Stimulated activated CD4-positive, alpha-beta T cell treated with anti-CD3 and anti-CD28 coated beads, Interleukin-12 subunit alpha, Interleukin-12 subunit beta, amount 100 ng/mL, for 48 hours (primary cell): ENCODE measurements at regions not wholly inside any gene's neighbourhood (a gene's known extent, or its start where the extent isn't known, plus 50 kb on each side); places are given as distances from the start of the nearest gene placed in this dataset.

Source experiments
- DNase-seq, 3 donors: peaks; one replicate each; pipeline ENCODE4 v3.0.0-alpha.2; 2020; ENCODE audit warnings: low read depth in 2 of 3, low spot score in 1 of 3

DNA sequence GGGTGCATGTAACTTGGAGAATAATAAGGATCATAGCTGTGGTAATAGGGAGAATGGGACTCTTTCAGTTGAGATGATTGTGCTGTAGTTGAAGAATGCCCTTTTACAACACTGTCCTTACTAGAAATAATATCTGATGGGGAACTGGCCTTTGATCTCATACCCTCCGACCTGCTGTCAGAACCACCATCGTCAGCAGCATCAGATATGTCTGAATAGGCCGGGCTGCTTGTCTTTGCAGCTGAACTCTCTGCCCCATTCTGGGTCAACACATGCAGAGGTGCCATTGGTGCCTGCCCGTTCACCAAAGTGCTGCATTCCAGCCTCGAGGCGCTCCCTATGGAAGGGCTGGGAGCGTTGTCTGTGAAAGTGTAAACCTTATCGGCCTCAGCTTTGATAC lies 99.1 kb downstream of the ZNF608 start:
- DNase-seq = no peak

DNA sequence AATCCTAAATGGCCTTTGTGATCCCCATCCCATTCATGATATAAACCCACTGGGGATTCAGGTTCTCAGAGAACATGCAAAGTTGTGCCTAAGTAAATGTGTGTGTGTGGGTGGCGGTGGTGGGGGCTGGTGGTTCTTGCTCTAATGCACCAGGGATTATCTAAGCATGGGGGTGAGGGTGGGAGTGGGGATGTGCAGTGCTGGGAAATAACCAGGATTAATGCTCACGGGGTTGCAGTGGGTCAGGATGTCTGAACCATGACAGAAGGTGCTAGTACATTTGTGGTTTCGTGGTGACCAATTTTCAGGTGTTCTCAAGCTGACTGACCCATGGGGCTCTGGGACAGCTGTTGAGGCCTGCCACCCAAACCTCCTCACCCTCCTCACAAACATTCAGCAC lies 101.0 kb downstream of the ZNF608 start:
- DNase-seq = no peak

GRCh38 chr5:124644582-124644981 lies 101.9 kb downstream of the ZNF608 start:
- DNase-seq = no peak

- no peak for DNase-seq
Measured at GRCh38 chr5:124644138-124644537, 102.3 kb downstream of the ZNF608 start.

- no peak for DNase-seq
Measured at GRCh38 chr5:124643336-124643735, 103.1 kb downstream of the ZNF608 start.

GRCh38 chr5:124642151-124642550 lies 104.3 kb downstream of the ZNF608 start:
- no peak for DNase-seq

- DNase-seq = no peak
Measured at GRCh38 chr5:124641154-124641792, 105.2 kb downstream of the ZNF608 start.

- DNase-seq = no peak
Measured at GRCh38 chr5:124639095-124639665, 107.3 kb downstream of the ZNF608 start.

GRCh38 chr5:124637011-124637410 lies 109.4 kb downstream of the ZNF608 start:
- DNase-seq = no peak

- no peak for DNase-seq
Measured at GRCh38 chr5:124634741-124635323, 111.6 kb downstream of the ZNF608 start.

- no peak for DNase-seq
Measured at GRCh38 chr5:124634228-124634739, 112.2 kb downstream of the ZNF608 start.

DNA sequence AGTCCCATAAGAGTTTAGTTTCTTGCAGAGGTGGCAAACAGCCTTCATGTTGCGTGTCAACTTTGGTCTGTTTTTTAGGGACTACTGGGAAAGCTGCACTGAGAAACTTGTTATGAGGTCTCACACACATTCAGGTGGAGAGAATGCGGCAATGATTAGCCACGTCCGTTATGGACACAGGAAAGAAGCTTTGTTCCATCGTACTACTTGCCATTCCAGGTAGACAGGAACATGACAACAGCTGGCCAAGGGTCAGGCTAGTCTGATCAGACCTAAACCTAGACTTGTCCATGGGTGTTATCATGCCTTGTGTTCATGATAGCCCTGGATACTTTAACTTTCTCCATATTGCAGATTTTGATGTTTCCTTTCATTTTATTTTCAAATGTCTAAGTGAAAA lies 113.2 kb downstream of the ZNF608 start:
- DNase-seq = no peak

DNA sequence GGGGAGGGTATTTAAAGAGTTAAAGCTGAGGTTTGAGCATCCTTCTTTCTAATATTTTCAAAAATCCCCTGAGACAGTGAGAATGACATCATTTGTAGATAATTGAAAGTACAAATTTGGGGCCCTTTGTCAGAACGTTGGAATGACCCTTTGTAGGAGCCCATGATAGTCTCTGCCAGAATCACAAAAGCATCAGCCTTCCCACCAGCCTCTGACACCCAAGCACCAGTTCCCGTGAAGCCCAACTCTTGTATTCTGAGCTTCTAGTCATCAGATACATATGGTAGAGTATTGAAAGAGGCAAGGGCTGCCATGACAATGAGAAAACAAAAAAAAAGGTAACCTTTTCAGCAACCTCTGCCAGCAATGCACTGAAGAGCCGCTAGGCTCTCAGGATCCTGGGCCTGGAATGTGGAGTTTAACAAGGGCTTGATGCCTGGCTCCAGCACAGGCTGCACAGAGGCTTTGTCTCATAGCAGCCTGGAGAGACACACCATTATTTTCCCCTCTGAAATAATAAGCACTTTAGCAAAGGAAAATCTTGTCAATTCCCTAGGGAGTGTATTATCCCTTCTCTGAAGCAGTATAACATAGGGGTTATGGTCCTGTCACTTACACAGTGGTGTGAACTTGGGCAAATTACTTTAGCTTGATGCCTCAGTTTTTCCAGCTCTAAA lies 114.4 kb downstream of the ZNF608 start:
- DNase-seq = no peak

DNA sequence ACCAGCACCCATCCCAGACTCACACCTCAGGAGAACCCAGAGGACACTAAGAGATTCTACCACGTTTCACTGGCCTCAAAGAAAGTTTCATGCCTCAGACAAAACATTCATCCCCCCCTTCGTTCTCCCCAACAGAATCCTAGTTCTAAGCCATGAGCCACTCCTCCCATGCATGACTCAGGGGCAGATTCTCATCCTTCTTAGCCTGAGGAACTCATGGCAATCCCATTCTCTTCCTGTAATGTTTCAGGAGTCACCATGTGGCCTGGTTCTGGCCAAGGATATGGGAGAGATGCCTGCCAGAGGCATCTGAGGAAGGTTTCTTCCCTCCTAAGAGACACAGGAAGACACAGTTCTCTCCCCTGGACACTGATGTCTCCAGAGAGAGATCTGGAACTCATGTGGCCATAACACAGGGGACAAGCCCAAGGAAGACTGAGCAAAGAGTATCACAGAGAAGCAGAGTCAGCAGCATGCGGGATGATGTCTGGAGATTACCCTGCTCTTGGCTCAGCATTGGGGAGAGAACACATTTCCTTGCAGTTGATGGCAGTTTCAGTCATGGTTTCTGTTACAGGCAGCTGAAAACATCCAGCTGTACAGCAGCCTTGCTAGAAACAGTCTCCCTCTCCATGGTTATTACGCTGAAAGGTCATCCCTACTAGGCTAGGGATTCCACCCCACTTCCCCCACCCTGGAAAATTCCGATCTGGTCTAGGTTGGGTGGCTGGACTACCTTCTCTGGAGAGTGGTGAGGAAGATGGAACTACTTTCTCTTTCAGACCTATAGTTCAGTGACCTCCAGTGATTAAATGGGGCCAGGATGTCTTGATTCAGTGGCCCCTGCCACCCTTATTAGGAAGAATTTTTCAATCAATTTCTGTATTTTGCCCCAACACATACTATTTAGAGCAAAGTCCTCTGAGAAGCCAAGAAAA lies 115.4 kb downstream of the ZNF608 start:
- no peak for DNase-seq

- DNase-seq = no peak
Measured at GRCh38 chr5:124628721-124629596, 117.5 kb downstream of the ZNF608 start.

GRCh38 chr5:124627815-124628595 lies 118.4 kb downstream of the ZNF608 start:
- DNase-seq = no peak

GRCh38 chr5:124626053-124626452 lies 120.4 kb downstream of the ZNF608 start:
- DNase-seq = no peak

DNA sequence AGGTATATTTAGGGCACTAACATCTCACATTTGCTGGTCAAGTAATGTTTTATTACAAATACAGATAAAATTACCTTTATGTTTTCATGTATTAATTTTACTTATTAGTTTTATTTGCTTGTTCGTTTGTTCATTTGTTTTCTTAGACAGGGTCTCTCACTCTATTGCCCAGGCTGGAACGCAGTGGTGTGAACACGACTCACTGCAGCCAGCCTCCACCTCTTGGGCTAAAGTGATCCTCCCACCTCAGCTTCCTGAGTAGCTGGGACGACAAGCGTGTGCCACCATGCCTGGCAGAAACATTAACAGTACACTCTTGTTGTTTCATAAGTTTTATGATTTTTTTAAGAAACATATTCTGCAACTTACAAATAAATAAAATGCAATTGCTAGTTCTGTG lies 123.2 kb downstream of the ZNF608 start:
- DNase-seq = no peak

- no peak for DNase-seq
Measured at GRCh38 chr5:124622851-124623250, 123.6 kb downstream of the ZNF608 start.
